Hematopoietic multipotent progenitor cell treated with erythropoietin and hydrocortisone succinate and interleukin-3 and kit ligand, for 6 days (in vitro differentiated cells): ENCODE measurements at regions not wholly inside any gene's neighbourhood (a gene's known extent, or its start where the extent isn't known, plus 50 kb on each side); places are given as distances from the start of the nearest gene placed in this dataset.
A peak's percentile ranks its signal among the peaks of the same experiment; 100 is the strongest.

Experiments
- DNase-seq: peaks from one replicate; pipeline ENCODE4 v3.0.0-alpha.2; 2015

- DNase-seq = no peak
Observed at GRCh38 chr10:84805149-84805548, 476.8 kb downstream of the CCSER2 start.

GRCh38 chr10:84811113-84811512, 482.7 kb downstream of the CCSER2 start:
- DNase-seq = no peak

- DNase-seq = no peak
Observed at GRCh38 chr10:84818961-84819360, 490.6 kb downstream of the CCSER2 start.

DNA sequence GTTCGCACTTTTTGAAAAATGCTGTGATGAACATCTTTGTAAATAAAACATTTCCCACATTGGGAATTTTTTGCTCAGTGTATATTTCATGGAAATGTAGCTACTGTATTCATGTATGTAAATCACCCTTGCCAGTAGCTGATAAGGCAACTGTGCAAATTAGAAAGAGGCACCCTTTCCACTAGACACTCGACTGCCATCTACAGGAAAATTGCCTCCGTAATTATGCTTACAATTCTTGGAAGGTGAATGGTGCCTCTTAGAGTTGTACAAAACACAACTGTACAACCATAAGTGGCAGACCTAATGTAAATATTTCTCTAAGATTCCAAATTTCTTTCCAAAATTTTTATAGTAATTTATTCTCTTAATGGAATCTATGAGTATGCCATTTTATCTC, 491.7 kb downstream of the CCSER2 start:
- DNase-seq = peak; percentile 7

DNA sequence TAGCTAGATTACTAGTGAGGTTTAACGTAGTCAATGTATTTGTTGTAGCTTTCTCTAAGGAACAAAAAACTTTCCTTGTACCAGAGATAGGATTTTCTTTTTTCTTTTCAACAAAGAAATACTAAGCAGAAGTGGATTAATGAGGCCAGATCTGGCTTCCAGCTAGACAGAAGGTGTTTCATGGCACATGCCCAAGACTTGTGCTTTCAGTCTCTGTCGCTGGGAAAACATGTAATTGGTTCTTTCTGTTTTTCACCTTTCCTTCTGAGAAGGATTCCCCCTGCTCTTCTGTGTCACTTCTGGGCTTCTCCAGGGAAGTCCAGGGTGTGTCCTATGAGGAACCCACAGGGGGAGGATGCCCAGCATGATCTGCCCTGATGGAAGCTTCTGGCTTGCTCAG, 492.2 kb downstream of the CCSER2 start:
- DNase-seq = no peak

DNA sequence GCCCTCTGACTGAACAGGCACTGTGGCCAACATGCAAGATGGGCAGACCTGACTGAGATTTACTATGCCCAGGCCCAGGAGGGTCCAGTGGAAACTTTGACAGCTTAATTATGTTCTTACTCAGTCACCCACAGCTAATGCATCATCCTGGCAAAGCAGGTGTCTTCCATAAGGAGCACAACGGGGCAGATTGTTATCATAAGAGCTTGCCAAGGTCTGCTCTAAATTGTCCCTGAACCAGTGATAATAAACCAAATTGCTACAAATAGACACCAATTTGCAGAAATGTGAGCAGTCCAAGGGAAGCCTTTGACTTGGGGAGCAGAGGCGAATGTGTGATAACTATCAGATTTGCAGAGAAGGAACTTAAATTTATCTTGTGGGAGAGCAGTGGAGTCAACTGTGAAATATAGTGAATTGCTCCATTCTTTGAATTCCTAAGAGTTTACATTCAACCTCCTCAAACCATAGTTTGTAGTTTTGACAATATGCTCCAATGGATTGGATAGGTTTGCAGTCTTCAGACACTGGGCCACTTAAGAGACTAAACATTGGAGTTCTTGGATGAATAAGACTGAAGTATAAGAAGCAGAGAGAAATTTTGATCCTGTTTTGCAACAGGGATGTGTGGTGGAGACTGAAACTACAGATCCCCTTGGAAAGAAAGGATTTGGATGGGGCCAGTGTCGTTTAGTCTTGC, 494.7 kb downstream of the CCSER2 start:
- no peak for DNase-seq

GRCh38 chr10:84824525-84824924, 496.1 kb downstream of the CCSER2 start:
- no peak for DNase-seq

DNA sequence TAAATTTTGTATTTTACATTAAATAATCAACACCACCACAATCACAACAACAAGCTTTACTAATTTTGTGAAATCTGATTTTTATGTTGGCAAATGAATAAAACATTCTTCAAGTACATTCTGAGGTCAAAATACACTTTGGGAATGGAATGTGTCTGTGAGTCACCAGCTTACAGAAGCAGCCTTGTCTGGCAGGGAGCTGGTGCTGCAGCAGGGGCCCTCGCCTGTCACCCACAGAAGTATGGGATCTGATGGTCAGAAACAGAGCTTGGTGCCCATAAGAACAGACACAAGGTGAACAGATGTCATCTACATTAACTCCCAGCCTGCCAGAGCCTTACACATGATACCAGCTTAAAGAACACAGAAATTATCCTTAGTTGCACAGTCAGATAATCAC, 496.9 kb downstream of the CCSER2 start:
- no peak for DNase-seq

GRCh38 chr10:84826704-84827103, 498.3 kb downstream of the CCSER2 start:
- DNase-seq = no peak

- DNase-seq = no peak
Observed at GRCh38 chr10:84829131-84829530, 500.7 kb downstream of the CCSER2 start.

GRCh38 chr10:84837041-84837812, 508.8 kb downstream of the CCSER2 start:
- DNase-seq = no peak

GRCh38 chr10:84837877-84838276, 509.5 kb downstream of the CCSER2 start:
- no peak for DNase-seq

DNA sequence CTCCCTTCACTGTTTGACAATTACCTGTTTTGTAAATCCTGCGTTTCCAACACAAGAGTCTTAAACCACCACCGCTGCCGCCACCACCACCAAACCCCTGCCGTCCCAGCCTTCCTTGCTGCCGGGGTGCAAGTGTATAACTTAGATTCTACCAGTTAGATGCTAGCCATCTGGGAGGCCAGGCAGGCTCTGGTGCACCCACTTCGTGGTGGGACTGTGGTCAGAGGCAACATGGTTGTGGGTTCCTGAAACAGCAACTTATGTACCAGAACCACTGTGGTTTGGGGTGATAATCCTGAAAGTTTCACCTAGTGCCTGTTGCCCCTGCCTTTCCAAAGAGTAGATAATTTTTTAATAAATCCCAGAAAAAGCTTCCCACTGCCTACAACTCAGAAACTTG, 510.5 kb downstream of the CCSER2 start:
- no peak for DNase-seq

DNA sequence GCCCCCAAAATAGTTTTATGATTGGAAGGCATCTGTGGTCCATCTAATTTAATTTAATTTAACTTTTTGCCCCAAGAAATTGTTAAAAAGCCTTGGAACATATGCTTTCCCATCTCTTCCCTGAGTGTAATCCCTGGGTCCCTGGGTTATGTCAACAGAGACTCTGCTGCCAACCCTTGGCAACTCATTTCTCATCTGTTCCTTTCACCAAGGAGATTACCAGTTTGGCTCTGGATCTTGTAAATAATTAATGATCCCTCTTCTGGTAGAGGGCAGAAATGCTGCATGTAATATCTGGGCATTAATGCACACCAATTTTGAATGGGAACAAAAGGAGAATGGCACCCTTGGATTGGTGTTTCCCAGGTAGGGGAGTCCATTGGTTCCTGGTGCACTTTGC, 514.2 kb downstream of the CCSER2 start:
- DNase-seq = no peak

DNA sequence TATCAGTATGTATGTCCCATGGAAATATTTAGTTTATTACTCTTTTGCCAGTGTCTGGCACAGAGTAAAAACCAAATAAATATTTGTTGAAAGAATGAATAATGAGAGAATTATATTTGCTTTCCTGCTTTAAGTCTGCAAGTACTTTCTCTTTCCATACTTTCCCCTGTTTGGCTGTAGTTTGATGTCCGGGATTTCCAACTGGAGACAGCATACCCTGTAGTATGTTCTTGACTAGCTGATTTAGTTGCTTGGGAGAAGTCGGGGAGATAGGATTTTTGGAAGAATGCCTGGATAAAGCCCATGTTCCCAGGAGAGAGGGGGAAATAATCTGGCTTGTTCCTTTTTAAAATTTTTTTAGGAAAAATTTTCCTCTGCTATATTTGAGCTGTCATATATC, 516.1 kb downstream of the CCSER2 start:
- DNase-seq = no peak

GRCh38 chr10:84845628-84846261, 517.4 kb downstream of the CCSER2 start:
- peak; percentile 21 for DNase-seq

GRCh38 chr10:84846658-84847316, 518.4 kb downstream of the CCSER2 start:
- no peak for DNase-seq

DNA sequence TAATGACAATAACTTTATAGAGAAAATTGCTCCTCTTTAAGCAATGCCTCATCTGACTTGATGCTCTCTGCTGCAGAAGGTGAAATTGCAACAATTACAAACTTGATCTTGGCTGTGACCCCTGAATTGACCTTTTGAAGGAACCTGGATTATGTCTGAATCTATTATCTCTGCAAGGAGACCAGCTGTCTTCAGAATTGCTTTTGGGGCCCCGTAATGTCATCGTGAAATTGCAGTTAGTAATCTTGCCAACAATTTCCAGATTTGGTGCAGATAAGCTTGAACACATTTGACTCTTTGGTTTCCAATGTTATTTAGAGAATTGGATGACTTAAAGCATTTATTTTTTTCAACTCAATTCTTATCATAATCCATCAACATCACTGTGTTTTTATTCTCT, 520.6 kb downstream of the CCSER2 start:
- no peak for DNase-seq

DNA sequence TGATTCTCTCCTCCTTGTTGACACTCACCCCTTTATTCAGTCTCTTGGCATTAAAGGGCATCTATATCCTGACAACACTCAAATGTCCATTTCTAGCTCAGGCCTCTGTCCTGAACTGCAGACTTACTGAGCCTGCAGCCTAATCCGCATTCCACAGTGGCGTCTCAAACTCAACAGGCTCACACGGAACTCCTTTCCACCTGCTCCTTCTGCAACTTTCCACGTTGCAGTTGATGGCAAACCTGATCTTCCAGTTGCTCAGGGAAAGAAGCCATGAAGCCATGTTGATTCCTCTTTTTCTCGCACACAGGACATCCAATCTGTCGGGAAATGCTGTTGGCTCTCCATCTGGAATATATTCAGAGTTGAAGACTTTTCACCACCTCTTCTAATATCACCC, 522.4 kb downstream of the CCSER2 start:
- DNase-seq = no peak

DNA sequence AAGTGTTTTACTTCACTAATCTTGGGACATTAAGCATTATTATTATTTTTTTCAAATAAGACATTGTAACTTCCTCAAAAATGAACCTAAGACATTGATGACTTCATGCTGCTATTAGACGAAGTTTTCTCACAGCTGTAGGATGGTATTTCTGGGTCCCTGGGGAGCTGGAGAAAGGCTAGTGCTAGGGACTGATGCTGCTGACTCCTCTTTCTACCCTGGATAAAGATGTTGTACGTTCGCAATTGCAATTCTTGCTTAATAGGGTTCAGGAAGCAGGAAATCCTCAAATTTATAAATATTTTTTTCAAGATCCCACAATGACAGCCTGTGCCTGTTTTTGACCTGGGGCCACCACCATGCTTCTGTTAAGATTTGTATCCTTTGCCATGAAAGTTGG, 526.0 kb downstream of the CCSER2 start:
- DNase-seq = no peak

DNA sequence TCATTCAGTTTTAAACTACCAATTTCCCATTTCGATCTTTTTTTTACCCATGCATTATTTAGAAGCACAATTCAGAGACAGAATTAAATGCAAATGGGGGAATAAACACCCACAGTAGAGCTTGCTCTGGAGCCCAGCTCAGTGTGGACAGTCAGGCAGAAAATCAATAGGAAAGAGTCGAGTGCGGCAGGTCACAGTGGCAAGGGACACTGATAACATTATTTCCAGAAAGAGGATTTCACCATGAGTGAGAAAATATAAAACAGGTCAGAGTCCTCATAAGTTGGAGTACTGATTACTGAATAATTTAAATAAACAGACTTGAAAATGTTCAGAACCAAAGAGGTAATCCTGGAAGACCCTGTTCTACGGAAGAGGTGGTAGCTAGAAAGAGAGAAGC, 532.5 kb downstream of the CCSER2 start:
- no peak for DNase-seq

DNA sequence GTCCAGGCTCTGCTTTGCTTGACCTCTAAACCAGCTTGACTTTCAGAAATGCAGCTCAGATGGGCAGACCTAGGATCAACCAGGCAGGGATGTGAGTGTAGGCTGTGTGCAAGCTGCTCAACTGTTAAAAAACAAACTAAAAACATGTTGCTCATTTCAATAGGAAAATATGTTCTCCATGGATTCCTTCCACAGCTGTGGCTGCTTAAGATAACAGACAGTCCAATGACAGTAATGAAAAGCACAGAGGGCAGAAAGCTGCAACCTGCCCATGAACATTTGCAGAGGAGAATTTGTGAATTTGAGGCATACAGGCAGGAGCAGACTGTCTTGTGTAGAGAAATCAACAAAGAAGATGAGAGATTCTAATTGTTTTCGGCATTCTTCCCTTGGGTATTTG, 534.2 kb downstream of the CCSER2 start:
- DNase-seq = no peak

DNA sequence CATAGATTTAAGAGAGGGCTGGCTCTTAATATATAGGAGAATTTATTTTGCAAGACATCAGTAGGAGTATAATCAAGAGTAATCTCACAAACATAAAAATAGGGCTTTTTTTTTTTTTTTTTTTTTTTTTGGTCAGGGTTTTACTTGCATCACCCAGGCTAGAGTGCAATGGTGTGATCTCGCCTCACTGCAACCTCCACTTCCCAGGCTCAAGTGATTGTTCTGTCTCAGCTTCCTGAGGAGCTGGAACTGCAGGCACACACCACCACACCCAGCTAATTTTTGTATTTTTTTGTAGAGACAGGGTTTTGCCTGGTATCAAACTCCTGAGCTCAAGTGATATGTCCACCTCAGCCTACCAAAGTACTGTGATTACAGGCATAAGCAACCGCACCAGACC, 535.3 kb downstream of the CCSER2 start:
- DNase-seq = no peak
